BLaER1 treated with 17β-estradiol and CSF1 and Interleukin-3, amounts not matched to agents 10 nM and 100 nM (cell line): ENCODE measurements at regions not wholly inside any gene's neighbourhood (a gene's known extent, or its start where the extent isn't known, plus 50 kb on each side); places are given as distances from the start of the nearest gene placed in this dataset.

Source experiments
- H3K27ac ChIP-seq, 11 experiments: shearing (Covaris generic); formaldehyde crosslinking; 2 replicates each; pipeline ENCODE4 v1.8.1; 2022
- H3K27me3 ChIP-seq, 11 experiments: shearing (Covaris generic); formaldehyde crosslinking; 2 replicates each; pipeline ENCODE4 v1.8.1; 2022
- H3K36me3 ChIP-seq, 11 experiments: shearing (Covaris generic); formaldehyde crosslinking; 2 replicates each; pipeline ENCODE4 v1.8.1; 2022
- H3K4me1 ChIP-seq, 10 experiments: shearing (Covaris generic); formaldehyde crosslinking; 2 replicates each; pipeline ENCODE4 v1.8.1; 2022
- H3K4me2 ChIP-seq, 11 experiments: shearing (Covaris generic); formaldehyde crosslinking; 2 replicates each; pipeline ENCODE4 v1.8.1; 2022
- H3K4me3 ChIP-seq, 10 experiments: shearing (Covaris generic); formaldehyde crosslinking; 2 replicates each; pipeline ENCODE4 v1.8.1; 2022
- H3K9ac ChIP-seq, 11 experiments: shearing (Covaris generic); formaldehyde crosslinking; 2 replicates each; pipeline ENCODE4 v1.8.1; 2022
- H3K9me3 ChIP-seq, 11 experiments: shearing (Covaris generic); formaldehyde crosslinking; replicated peaks in 1 of 11; 2 replicates each; pipeline ENCODE4 v1.8.1; 2022
- H4K20me1 ChIP-seq, 11 experiments: shearing (Covaris generic); formaldehyde crosslinking; 2 replicates each; pipeline ENCODE4 v1.8.1; 2022
- Cebpa-rat ChIP-seq, 11 experiments: shearing (Covaris generic); IDR thresholded peaks; 2 replicates each; pipeline ENCODE4 v1.8.1; 2022

GRCh38 chr12:107254258-107254856, 161.0 kb upstream of the CRY1 start:
- Histone ChIP-seq H3K4me1 (no peaks in the 10 kb centered on the region), H3K4me3 (no peak overlapping the region), H3K27ac (no peak overlapping the region), H3K9me3 (peaks cover 0 to 9% (median 4%) of the 10 kb centered on the region in 11 experiments; a peak in 3 of 22 replicates), H3K9ac (no peak overlapping the region), H3K36me3 (no peaks in the 10 kb centered on the region), H3K27me3 (no peaks in the 10 kb centered on the region), H4K20me1 (no peaks in the 10 kb centered on the region), H3K4me2 (no peak overlapping the region)
- TF ChIP-seq Cebpa-rat (IDR thresholded peaks at IDR 0.05): no peak

GRCh38 chr12:107258780-107259179, 165.4 kb upstream of the CRY1 start:
- Histone ChIP-seq H3K36me3 (no peaks in the 10 kb centered on the region), H3K27ac (no peak overlapping the region), H4K20me1 (no peaks in the 10 kb centered on the region), H3K4me1 (no peaks in the 10 kb centered on the region), H3K4me2 (no peak overlapping the region), H3K9ac (no peak overlapping the region), H3K4me3 (no peak overlapping the region), H3K27me3 (no peaks in the 10 kb centered on the region), H3K9me3 (peaks cover 0 to 23% (median 10%) of the 10 kb centered on the region in 11 experiments; a peak in 16 of 22 replicates)
- TF ChIP-seq Cebpa-rat (IDR thresholded peaks at IDR 0.05): no peak

DNA sequence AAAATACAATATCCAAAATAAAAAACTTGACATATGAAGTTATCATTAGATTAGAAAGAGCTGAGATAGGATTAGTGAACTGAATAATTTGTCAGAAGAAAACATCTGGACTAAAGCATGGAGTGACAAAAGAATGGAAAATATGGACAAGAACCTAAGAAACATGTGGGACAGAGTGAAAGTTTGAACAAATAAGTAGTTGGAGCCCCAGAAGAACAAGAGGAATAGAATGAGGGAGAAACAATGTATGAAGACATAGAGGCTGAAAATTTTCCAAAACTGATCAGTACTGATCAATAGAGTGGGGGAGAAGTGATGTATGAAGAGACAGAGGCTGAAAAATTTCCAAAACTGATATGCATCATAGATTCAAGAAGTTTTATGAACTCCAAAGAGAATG, 170.6 kb upstream of the CRY1 start:
- no peaks in the 10 kb centered on the region for H3K27me3 ChIP-seq
- no peaks in the 10 kb centered on the region for H4K20me1 ChIP-seq
- H3K4me2 ChIP-seq: no peak overlapping the region
- no peak overlapping the region for H3K9ac ChIP-seq
- H3K27ac ChIP-seq: no peak overlapping the region
- peaks cover 0 to 19% (median 12%) of the 10 kb centered on the region in 11 experiments; a peak in 17 of 22 replicates for H3K9me3 ChIP-seq
- no peak overlapping the region for H3K4me3 ChIP-seq
- H3K36me3 ChIP-seq: no peaks in the 10 kb centered on the region
- no peaks in the 10 kb centered on the region for H3K4me1 ChIP-seq
- TF ChIP-seq Cebpa-rat (IDR thresholded peaks at IDR 0.05): no peak

- Histone ChIP-seq H3K36me3 (no peaks in the 10 kb centered on the region), H3K9ac (no peak overlapping the region), H3K9me3 (peaks cover 0 to 19% (median 12%) of the 10 kb centered on the region in 11 experiments; a peak in 17 of 22 replicates), H3K27me3 (no peaks in the 10 kb centered on the region), H4K20me1 (no peaks in the 10 kb centered on the region), H3K27ac (no peak overlapping the region), H3K4me2 (no peak overlapping the region), H3K4me1 (no peaks in the 10 kb centered on the region), H3K4me3 (no peak overlapping the region)
- TF ChIP-seq Cebpa-rat (IDR thresholded peaks at IDR 0.05): no peak
These were observed 171.3 kb upstream of the CRY1 start for GRCh38 chr12:107264667-107265066.

- Histone ChIP-seq H3K36me3 (no peaks in the 10 kb centered on the region), H3K4me1 (no peaks in the 10 kb centered on the region), H3K4me2 (no peak overlapping the region), H3K27me3 (no peaks in the 10 kb centered on the region), H4K20me1 (no peaks in the 10 kb centered on the region), H3K4me3 (no peak overlapping the region), H3K27ac (no peak overlapping the region), H3K9me3 (peaks cover 0 to 18% (median 12%) of the 10 kb centered on the region in 11 experiments; a peak in 17 of 22 replicates), H3K9ac (no peak overlapping the region)
- TF ChIP-seq Cebpa-rat (IDR thresholded peaks at IDR 0.05): no peak
These were observed 174.3 kb upstream of the CRY1 start for GRCh38 chr12:107267604-107268003.

- Histone ChIP-seq H3K27ac (no peak overlapping the region), H3K36me3 (no peaks in the 10 kb centered on the region), H3K4me3 (no peak overlapping the region), H3K4me1 (no peaks in the 10 kb centered on the region), H4K20me1 (no peaks in the 10 kb centered on the region), H3K4me2 (no peak overlapping the region), H3K9ac (no peak overlapping the region), H3K9me3 (no peaks in the 10 kb centered on the region), H3K27me3 (no peaks in the 10 kb centered on the region)
- no peak for TF ChIP-seq Cebpa-rat (IDR thresholded peaks at IDR 0.05)
These were observed 178.2 kb upstream of the CRY1 start for GRCh38 chr12:107271523-107271922.

- peaks cover 0 to 16% (median 2%) of the 10 kb centered on the region in 10 experiments; a peak in 7 of 20 replicates for H3K4me1 ChIP-seq
- no peak overlapping the region for H3K4me3 ChIP-seq
- H3K4me2 ChIP-seq: no peak overlapping the region
- no peaks in the 10 kb centered on the region for H4K20me1 ChIP-seq
- no peak for TF ChIP-seq Cebpa-rat (IDR thresholded peaks at IDR 0.05)
- H3K36me3 ChIP-seq: no peaks in the 10 kb centered on the region
- H3K27me3 ChIP-seq: no peaks in the 10 kb centered on the region
- no peak overlapping the region for H3K9ac ChIP-seq
- H3K9me3 ChIP-seq: peaks cover 0 to 6% (median 0%) of the 10 kb centered on the region in 11 experiments; a peak in 4 of 22 replicates
- H3K27ac ChIP-seq: no peak overlapping the region
These were observed 182.2 kb upstream of the CRY1 start for GRCh38 chr12:107275530-107275929.

- peaks cover 0 to 16% (median 2%) of the 10 kb centered on the region in 10 experiments; a peak in 7 of 20 replicates for H3K4me1 ChIP-seq
- no peaks in the 10 kb centered on the region for H3K27me3 ChIP-seq
- peak overlapping the region in 5 of 11 experiments; percentile 25 to 55 (median 29); a peak in 6 of 22 replicates for H3K4me2 ChIP-seq
- peaks cover 0 to 6% (median 0%) of the 10 kb centered on the region in 11 experiments; a peak in 4 of 22 replicates for H3K9me3 ChIP-seq
- no peak overlapping the region for H3K4me3 ChIP-seq
- no peaks in the 10 kb centered on the region for H4K20me1 ChIP-seq
- peak overlapping the region in 3 of 11 experiments; percentile 50 to 64 (median 60); a peak in 5 of 22 replicates for H3K27ac ChIP-seq
- TF ChIP-seq Cebpa-rat (IDR thresholded peaks at IDR 0.05): no peak
- no peaks in the 10 kb centered on the region for H3K36me3 ChIP-seq
- no peak overlapping the region for H3K9ac ChIP-seq
These were observed 184.5 kb upstream of the CRY1 start for GRCh38 chr12:107277855-107278254.

- Histone ChIP-seq H3K9me3 (peaks cover 0 to 16% (median 6%) of the 10 kb centered on the region in 11 experiments; a peak in 9 of 22 replicates), H3K4me1 (peaks cover 0 to 8% (median 2%) of the 10 kb centered on the region in 10 experiments; a peak in 7 of 20 replicates), H3K4me2 (no peak overlapping the region), H4K20me1 (no peaks in the 10 kb centered on the region), H3K9ac (no peak overlapping the region), H3K27ac (no peak overlapping the region), H3K36me3 (no peaks in the 10 kb centered on the region), H3K4me3 (no peak overlapping the region), H3K27me3 (no peaks in the 10 kb centered on the region)
- no peak for TF ChIP-seq Cebpa-rat (IDR thresholded peaks at IDR 0.05)
These were observed 189.3 kb upstream of the CRY1 start for GRCh38 chr12:107282628-107283027.

DNA sequence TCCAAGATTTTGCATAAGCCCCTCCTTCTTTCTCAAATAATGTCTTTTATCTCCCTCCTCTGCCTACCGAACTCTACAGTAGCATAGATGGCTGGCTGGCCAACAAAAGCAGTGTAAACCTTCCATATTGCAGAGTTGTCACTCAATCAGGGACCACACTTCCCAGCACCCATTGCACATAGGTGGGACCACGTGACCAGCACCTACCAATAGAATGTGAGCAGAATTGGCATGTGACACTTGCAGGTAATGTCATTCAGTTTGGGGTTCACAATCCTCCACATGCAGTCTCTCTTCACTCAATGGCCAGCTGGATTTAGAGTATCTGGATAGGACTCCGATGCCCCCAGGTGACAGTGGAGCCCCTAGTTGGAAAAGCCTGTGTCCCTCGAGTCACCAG, 190.3 kb upstream of the CRY1 start:
- no peak for TF ChIP-seq Cebpa-rat (IDR thresholded peaks at IDR 0.05)
- Histone ChIP-seq H3K36me3 (no peaks in the 10 kb centered on the region), H3K4me3 (no peak overlapping the region), H3K4me2 (no peak overlapping the region), H3K9me3 (peaks cover 0 to 16% (median 6%) of the 10 kb centered on the region in 11 experiments; a peak in 9 of 22 replicates), H3K4me1 (peaks cover 0 to under 1% (median 0%) of the 10 kb centered on the region in 10 experiments; a peak in 1 of 20 replicates), H3K27me3 (no peaks in the 10 kb centered on the region), H4K20me1 (no peaks in the 10 kb centered on the region), H3K9ac (no peak overlapping the region), H3K27ac (no peak overlapping the region)
